ENCODE measurements at regions not wholly inside any gene's neighbourhood (a gene's known extent, or its start where the extent isn't known, plus 50 kb on each side); places are given as distances from the start of the nearest gene placed in this dataset.
"Not testable (repeated sequence)": the region's sequence is repeated elsewhere in the genome, so short reads cannot be mapped to it uniquely, and the experiment has no call there.

DNA sequence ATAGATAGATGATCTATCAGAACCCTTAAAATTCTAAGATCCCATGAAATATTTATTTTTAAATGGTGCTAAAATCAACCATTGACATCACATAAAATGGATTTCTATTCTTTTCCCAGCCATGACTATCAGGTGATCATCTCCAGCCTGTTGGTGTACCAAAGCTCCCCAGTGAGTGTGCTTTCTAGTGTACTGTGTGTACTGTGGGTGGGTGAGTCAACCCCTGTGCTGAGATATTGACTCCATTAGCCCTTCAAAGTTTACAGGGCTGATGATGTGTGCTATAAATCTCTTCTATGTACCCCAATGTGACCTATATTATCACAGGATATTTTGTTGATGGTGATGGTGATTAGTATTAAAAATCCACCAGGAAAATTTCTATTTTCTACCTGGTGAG is 344.6 kb downstream of the MMUT start:
- intact Hi-C loops (cut with micrococcal nuclease; ENCODE audit: unreplicated experiment) = no loop called here
- no peak overlapping the region for H2AFZ ChIP-seq
- H3K9me2 ChIP-seq (ENCODE audit: insufficient read depth) = no peaks in the 10 kb centered on the region
- H4K20me1 ChIP-seq (ENCODE audit: insufficient read depth) = no peaks in the 10 kb centered on the region
- H3K4me1 ChIP-seq (replicated peaks; ENCODE audit: insufficient read depth) = no peaks in the 10 kb centered on the region; the same call in 1 of the 2 replicates
- TF ChIP-seq, protein P1, sequence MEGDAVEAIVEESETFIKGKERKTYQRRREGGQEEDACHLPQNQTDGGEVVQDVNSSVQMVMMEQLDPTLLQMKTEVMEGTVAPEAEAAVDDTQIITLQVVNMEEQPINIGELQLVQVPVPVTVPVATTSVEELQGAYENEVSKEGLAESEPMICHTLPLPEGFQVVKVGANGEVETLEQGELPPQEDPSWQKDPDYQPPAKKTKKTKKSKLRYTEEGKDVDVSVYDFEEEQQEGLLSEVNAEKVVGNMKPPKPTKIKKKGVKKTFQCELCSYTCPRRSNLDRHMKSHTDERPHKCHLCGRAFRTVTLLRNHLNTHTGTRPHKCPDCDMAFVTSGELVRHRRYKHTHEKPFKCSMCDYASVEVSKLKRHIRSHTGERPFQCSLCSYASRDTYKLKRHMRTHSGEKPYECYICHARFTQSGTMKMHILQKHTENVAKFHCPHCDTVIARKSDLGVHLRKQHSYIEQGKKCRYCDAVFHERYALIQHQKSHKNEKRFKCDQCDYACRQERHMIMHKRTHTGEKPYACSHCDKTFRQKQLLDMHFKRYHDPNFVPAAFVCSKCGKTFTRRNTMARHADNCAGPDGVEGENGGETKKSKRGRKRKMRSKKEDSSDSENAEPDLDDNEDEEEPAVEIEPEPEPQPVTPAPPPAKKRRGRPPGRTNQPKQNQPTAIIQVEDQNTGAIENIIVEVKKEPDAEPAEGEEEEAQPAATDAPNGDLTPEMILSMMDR (conservative IDR thresholded peaks at IDR 0.05) = no peak
- TF ChIP-seq EZH2 (IDR thresholded peaks at IDR 0.05; ENCODE audit: low read depth) = no peak
- no peak for DNase-seq
- ChIA-PET CTCF (no interaction called here), POLR2A (ENCODE audit: unreplicated experiment) (no interaction called here)
- H3K4me2 ChIP-seq = no peak overlapping the region
- H3K4me3 ChIP-seq = no peak overlapping the region
- H3K36me3 ChIP-seq (ENCODE audit: low read depth) = no peaks in the 10 kb centered on the region
- no peaks in the 10 kb centered on the region; the same call in 1 of the 2 replicates for H3K9me3 ChIP-seq (ENCODE audit: insufficient read depth, low read depth)
- H3F3A ChIP-seq (ENCODE audit: insufficient read depth, low read depth) = no peaks in the 10 kb centered on the region
- BruUV-seq (replicated peaks) = no TSS peak
- H3K79me2 ChIP-seq (ENCODE audit: low read depth) = no peaks in the 10 kb centered on the region
- no peak overlapping the region for H3K27ac ChIP-seq
- H3K27me3 ChIP-seq (ENCODE audit: insufficient read depth, low read depth) = no peaks in the 10 kb centered on the region

DNA sequence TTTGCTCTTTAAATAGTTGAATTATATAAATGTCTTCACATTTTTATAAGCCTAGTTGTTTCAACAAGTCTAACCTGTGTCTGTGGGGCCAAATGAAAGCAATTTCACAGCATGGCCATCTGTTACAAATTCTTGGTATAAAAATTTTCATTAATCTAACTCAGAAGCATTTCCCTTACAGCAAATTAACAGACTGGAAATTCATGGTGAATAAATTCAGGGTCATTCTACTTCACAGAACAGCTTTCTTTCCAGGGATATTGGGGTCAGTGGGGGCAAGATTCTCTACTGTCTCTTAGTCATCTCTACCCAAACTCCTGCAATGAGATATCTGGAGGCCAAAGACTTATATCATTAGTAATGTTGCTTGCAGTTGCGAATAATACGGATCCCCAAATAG is 352.1 kb downstream of the MMUT start:
- intact Hi-C loops (cut with micrococcal nuclease; ENCODE audit: unreplicated experiment) = no loop called here
- Histone ChIP-seq H3F3A (ENCODE audit: insufficient read depth, low read depth) (no peaks in the 10 kb centered on the region), H2AFZ (no peak overlapping the region), H3K9me3 (ENCODE audit: insufficient read depth, low read depth) (no peaks in the 10 kb centered on the region; the same call in 1 of the 2 replicates), H3K36me3 (ENCODE audit: low read depth) (no peaks in the 10 kb centered on the region), H3K9me2 (ENCODE audit: insufficient read depth) (no peaks in the 10 kb centered on the region), H3K4me2 (no peak overlapping the region), H4K20me1 (ENCODE audit: insufficient read depth) (no peaks in the 10 kb centered on the region), H3K27ac (no peak overlapping the region), H3K27me3 (ENCODE audit: insufficient read depth, low read depth) (no peaks in the 10 kb centered on the region), H3K4me3 (no peak overlapping the region), H3K79me2 (ENCODE audit: low read depth) (no peaks in the 10 kb centered on the region), H3K4me1 (replicated peaks; ENCODE audit: insufficient read depth) (no peaks in the 10 kb centered on the region)
- no peak for DNase-seq
- POLR2A ChIA-PET (ENCODE audit: unreplicated experiment) = no interaction called here
- CTCF ChIA-PET = no interaction called here
- TF ChIP-seq, protein P1 (conservative IDR thresholded peaks at IDR 0.05) = no peak
- TF ChIP-seq EZH2 (IDR thresholded peaks at IDR 0.05; ENCODE audit: low read depth) = no peak
- BruUV-seq (replicated peaks) = no TSS peak

DNA sequence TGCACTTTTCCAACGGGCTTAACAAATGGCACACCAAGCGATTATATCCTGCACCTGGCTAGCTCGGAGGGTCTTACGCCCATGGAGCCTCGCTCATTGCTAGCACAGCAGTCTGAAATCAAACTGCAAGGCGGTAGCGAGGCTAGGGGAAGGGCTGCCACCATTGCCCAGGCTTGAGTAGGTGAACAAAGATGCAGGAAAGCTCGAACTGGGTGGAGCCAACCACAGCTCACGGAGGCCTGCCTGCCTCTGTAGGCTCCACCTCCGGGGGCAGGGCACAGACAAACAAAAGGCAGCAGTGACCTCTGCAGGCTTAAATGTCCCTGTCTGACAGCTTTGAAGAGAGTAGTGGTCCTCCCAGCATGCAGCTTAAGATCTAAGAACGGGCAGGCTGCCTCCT is 365.4 kb downstream of the MMUT start:
- CTCF ChIA-PET; H3K9me2 ChIP-seq (ENCODE audit: insufficient read depth); H3F3A ChIP-seq (ENCODE audit: insufficient read depth, low read depth); H3K79me2 ChIP-seq (ENCODE audit: low read depth); H3K27me3 ChIP-seq (ENCODE audit: insufficient read depth, low read depth); H3K4me1 ChIP-seq (replicated peaks; ENCODE audit: insufficient read depth); H2AFZ ChIP-seq; H4K20me1 ChIP-seq (ENCODE audit: insufficient read depth); BruUV-seq (replicated peaks); DNase-seq; H3K9me3 ChIP-seq (ENCODE audit: insufficient read depth, low read depth); H3K4me2 ChIP-seq; H3K27ac ChIP-seq; intact Hi-C loops (cut with micrococcal nuclease; ENCODE audit: unreplicated experiment); H3K36me3 ChIP-seq (ENCODE audit: low read depth); POLR2A ChIA-PET (ENCODE audit: unreplicated experiment); H3K4me3 ChIP-seq: not testable (repeated sequence)

DNA sequence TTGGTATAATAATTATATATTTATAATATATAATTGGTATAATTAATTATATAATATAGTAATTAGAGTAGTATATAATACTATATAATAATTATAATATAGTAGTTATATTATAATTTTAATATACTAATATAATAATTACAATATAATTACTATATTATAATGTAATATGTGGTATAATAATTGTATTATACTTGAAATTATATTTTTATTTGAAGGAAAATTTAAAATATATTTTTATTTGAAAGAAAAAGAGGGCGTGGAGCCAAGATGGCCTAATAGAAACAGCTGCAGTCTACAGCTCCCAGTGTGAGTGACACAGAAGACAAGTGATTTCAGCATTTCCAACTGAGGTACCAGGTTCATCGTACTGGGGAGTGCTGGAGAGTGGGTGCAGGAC is 365.9 kb downstream of the MMUT start:
- no peaks in the 10 kb centered on the region for H3F3A ChIP-seq (ENCODE audit: insufficient read depth, low read depth)
- no peaks in the 10 kb centered on the region for H3K79me2 ChIP-seq (ENCODE audit: low read depth)
- no peaks in the 10 kb centered on the region; the same call in 1 of the 2 replicates for H3K9me3 ChIP-seq (ENCODE audit: insufficient read depth, low read depth)
- ChIA-PET CTCF (no interaction called here), POLR2A (ENCODE audit: unreplicated experiment) (no interaction called here)
- no peak overlapping the region for H2AFZ ChIP-seq
- no peak overlapping the region for H3K4me2 ChIP-seq
- no peaks in the 10 kb centered on the region for H3K36me3 ChIP-seq (ENCODE audit: low read depth)
- H4K20me1 ChIP-seq (ENCODE audit: insufficient read depth) = no peaks in the 10 kb centered on the region
- no peaks in the 10 kb centered on the region; the same call in 1 of the 2 replicates for H3K9me2 ChIP-seq (ENCODE audit: insufficient read depth)
- no peak overlapping the region for H3K4me3 ChIP-seq
- H3K27me3 ChIP-seq (ENCODE audit: insufficient read depth, low read depth) = no peaks in the 10 kb centered on the region
- no peak for DNase-seq
- H3K27ac ChIP-seq = no peak overlapping the region
- TF ChIP-seq, protein P1 (conservative IDR thresholded peaks at IDR 0.05) = no peak
- no peak for TF ChIP-seq EZH2 (IDR thresholded peaks at IDR 0.05; ENCODE audit: low read depth)
- H3K4me1 ChIP-seq (replicated peaks; ENCODE audit: insufficient read depth) = no peaks in the 10 kb centered on the region
- BruUV-seq (replicated peaks) = no TSS peak
- intact Hi-C loops (cut with micrococcal nuclease; ENCODE audit: unreplicated experiment) = no loop called here

Measured in PC-9 (cell line).